ENCODE measurements at regions not wholly inside any gene's neighbourhood (a gene's known extent, or its start where the extent isn't known, plus 50 kb on each side); places are given as distances from the start of the nearest gene placed in this dataset.

- 63% methylated on average over 3 of the region's 3 CpGs for WGBS (ENCODE audit: low lambda C conversion rate)
- CTCF ChIA-PET, result no interaction called here
- no peaks in the 10 kb centered on the region for H3K9me2 ChIP-seq
- no peaks in the 10 kb centered on the region for H3K4me1 ChIP-seq (ENCODE audit: control insufficient read depth in 1 of 2, insufficient read depth in 2 of 2, low read depth in 1 of 2, low read length in 1 of 2)
- H3K27me3 ChIP-seq (ENCODE audit: insufficient read depth), result no peaks in the 10 kb centered on the region; the same call in 1 of the 2 replicates
- no peak overlapping the region for H3K9ac ChIP-seq
- H3K36me3 ChIP-seq (replicated peaks in 1 of 2; ENCODE audit: control insufficient read depth in 1 of 2, insufficient read depth in 2 of 2, low read length in 1 of 2), result no peaks in the 10 kb centered on the region
- H3K79me2 ChIP-seq (ENCODE audit: insufficient read depth), result no peaks in the 10 kb centered on the region
- H3K27ac ChIP-seq (ENCODE audit: low read depth in 2 of 2, low read length in 1 of 2), result no peak overlapping the region
- no peak for DNase-seq
- TF ChIP-seq USF1 (IDR thresholded peaks at IDR 0.05; ENCODE audit: borderline replicate concordance, low read depth) (no peak), FOSL2 (IDR thresholded peaks at IDR 0.05; ENCODE audit: borderline replicate concordance, low read depth) (no peak), FOXM1 (IDR thresholded peaks at IDR 0.05; ENCODE audit: low read depth) (no peak), TCF12 (IDR thresholded peaks at IDR 0.05) (no peak), GABPA (IDR thresholded peaks at IDR 0.05; ENCODE audit: low read depth) (no peak), CHD2 (IDR thresholded peaks at IDR 0.05; ENCODE audit: low read length, partially characterized antibody) (no peak), RFX5 (IDR thresholded peaks at IDR 0.05; ENCODE audit: low read length) (no peak), JUND (IDR thresholded peaks at IDR 0.05) (no peak), NFIC (IDR thresholded peaks at IDR 0.05; ENCODE audit: borderline replicate concordance) (no peak), SMC3 (IDR thresholded peaks at IDR 0.05; ENCODE audit: low read depth, low read length) (no peak), MEF2A (IDR thresholded peaks at IDR 0.05; ENCODE audit: borderline replicate concordance, low read depth) (no peak), SIN3A (IDR thresholded peaks at IDR 0.05; ENCODE audit: borderline replicate concordance, low read depth, low read length) (no peak), ELF1 (IDR thresholded peaks at IDR 0.05) (no peak), GATA2 (CRISPR knock-in tag; IDR thresholded peaks at IDR 0.05) (no peak)
- TF ChIP-seq, protein P1, sequence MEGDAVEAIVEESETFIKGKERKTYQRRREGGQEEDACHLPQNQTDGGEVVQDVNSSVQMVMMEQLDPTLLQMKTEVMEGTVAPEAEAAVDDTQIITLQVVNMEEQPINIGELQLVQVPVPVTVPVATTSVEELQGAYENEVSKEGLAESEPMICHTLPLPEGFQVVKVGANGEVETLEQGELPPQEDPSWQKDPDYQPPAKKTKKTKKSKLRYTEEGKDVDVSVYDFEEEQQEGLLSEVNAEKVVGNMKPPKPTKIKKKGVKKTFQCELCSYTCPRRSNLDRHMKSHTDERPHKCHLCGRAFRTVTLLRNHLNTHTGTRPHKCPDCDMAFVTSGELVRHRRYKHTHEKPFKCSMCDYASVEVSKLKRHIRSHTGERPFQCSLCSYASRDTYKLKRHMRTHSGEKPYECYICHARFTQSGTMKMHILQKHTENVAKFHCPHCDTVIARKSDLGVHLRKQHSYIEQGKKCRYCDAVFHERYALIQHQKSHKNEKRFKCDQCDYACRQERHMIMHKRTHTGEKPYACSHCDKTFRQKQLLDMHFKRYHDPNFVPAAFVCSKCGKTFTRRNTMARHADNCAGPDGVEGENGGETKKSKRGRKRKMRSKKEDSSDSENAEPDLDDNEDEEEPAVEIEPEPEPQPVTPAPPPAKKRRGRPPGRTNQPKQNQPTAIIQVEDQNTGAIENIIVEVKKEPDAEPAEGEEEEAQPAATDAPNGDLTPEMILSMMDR (IDR thresholded peaks at IDR 0.05), result no peak
- TF ChIP-seq, protein P2, sequence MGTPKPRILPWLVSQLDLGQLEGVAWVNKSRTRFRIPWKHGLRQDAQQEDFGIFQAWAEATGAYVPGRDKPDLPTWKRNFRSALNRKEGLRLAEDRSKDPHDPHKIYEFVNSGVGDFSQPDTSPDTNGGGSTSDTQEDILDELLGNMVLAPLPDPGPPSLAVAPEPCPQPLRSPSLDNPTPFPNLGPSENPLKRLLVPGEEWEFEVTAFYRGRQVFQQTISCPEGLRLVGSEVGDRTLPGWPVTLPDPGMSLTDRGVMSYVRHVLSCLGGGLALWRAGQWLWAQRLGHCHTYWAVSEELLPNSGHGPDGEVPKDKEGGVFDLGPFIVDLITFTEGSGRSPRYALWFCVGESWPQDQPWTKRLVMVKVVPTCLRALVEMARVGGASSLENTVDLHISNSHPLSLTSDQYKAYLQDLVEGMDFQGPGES (IDR thresholded peaks at IDR 0.05; ENCODE audit: low read depth, low read length), result no peak
- TF ChIP-seq, protein P3, sequence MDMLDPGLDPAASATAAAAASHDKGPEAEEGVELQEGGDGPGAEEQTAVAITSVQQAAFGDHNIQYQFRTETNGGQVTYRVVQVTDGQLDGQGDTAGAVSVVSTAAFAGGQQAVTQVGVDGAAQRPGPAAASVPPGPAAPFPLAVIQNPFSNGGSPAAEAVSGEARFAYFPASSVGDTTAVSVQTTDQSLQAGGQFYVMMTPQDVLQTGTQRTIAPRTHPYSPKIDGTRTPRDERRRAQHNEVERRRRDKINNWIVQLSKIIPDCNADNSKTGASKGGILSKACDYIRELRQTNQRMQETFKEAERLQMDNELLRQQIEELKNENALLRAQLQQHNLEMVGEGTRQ (IDR thresholded peaks at IDR 0.05; ENCODE audit: borderline replicate concordance, low read depth, low read length), result no peak
- TF ChIP-seq, protein P4, sequence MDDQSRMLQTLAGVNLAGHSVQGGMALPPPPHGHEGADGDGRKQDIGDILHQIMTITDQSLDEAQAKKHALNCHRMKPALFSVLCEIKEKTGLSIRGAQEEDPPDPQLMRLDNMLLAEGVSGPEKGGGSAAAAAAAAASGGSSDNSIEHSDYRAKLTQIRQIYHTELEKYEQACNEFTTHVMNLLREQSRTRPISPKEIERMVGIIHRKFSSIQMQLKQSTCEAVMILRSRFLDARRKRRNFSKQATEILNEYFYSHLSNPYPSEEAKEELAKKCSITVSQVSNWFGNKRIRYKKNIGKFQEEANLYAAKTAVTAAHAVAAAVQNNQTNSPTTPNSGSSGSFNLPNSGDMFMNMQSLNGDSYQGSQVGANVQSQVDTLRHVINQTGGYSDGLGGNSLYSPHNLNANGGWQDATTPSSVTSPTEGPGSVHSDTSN (IDR thresholded peaks at IDR 0.05), result no peak
- no peak overlapping the region for H3K4me3 ChIP-seq (ENCODE audit: low read depth in 2 of 2, low read length in 1 of 2)
- H3F3A ChIP-seq (replicated peaks; ENCODE audit: insufficient read depth), result no peaks in the 10 kb centered on the region
- peaks cover 2% of the 10 kb centered on the region; the same call in 1 of the 2 replicates for H3K9me3 ChIP-seq
- H3K4me2 ChIP-seq, result no peak overlapping the region
- no peaks in the 10 kb centered on the region for H4K20me1 ChIP-seq (ENCODE audit: insufficient read depth)
- no peak overlapping the region for H2AFZ ChIP-seq (ENCODE audit: low read depth)
- POLR2A ChIA-PET, result no interaction called here
These were observed 357.0 kb downstream of the ZIC4 start for GRCh38 chr3:147049305-147049704.

All from SK-N-SH (cell line).